ENCODE measurements at regions not wholly inside any gene's neighbourhood (a gene's known extent, or its start where the extent isn't known, plus 50 kb on each side); places are given as distances from the start of the nearest gene placed in this dataset.

GRCh38 chr3:168241156-168241555, 145.4 kb upstream of the GOLIM4 start (continued):
- TF ChIP-seq PRDM15 (CRISPR knock-in tag; IDR thresholded peaks at IDR 0.05) (no peak), ZNF879 (CRISPR knock-in tag; IDR thresholded peaks at IDR 0.05) (no peak), ZKSCAN8 (CRISPR knock-in tag; IDR thresholded peaks at IDR 0.05; ENCODE audit: borderline replicate concordance) (no peak)

GRCh38 chr3:168239287-168239686, 143.6 kb upstream of the GOLIM4 start:
- H3K4me3 ChIP-seq (replicated peaks in 1 of 3; ENCODE audit: insufficient read depth in 1 of 3, low read depth in 2 of 3, low read length in 3 of 3), result no peak overlapping the region
- H3K4me1 ChIP-seq (ENCODE audit: insufficient read depth, low read length), result no peaks in the 10 kb centered on the region
- WGBS (ENCODE audit: low lambda C conversion rate), result 0% methylated on average over 1 of the region's 1 CpG
- H3K27me3 ChIP-seq (ENCODE audit: control insufficient read depth in 1 of 2, insufficient read depth in 2 of 2, low read length in 2 of 2), result no peaks in the 10 kb centered on the region; a peak in 1 of 5 replicates
- no peaks in the 10 kb centered on the region for H4K20me1 ChIP-seq (ENCODE audit: insufficient read depth, low read length)
- POLR2A ChIA-PET, result no interaction called here
- BruUV-seq (replicated peaks), result no TSS peak
- no peaks in the 10 kb centered on the region for H3K36me3 ChIP-seq (replicated peaks in 1 of 2; ENCODE audit: control insufficient read depth in 1 of 2, insufficient read depth in 2 of 2, low read length in 2 of 2)
- H3K4me2 ChIP-seq (ENCODE audit: low read depth, low read length), result no peak overlapping the region
- no peak for ATAC-seq
- intact Hi-C loops (cut with micrococcal nuclease; ENCODE audit: unreplicated experiment), result no loop called here
- TF ChIP-seq, protein P1, sequence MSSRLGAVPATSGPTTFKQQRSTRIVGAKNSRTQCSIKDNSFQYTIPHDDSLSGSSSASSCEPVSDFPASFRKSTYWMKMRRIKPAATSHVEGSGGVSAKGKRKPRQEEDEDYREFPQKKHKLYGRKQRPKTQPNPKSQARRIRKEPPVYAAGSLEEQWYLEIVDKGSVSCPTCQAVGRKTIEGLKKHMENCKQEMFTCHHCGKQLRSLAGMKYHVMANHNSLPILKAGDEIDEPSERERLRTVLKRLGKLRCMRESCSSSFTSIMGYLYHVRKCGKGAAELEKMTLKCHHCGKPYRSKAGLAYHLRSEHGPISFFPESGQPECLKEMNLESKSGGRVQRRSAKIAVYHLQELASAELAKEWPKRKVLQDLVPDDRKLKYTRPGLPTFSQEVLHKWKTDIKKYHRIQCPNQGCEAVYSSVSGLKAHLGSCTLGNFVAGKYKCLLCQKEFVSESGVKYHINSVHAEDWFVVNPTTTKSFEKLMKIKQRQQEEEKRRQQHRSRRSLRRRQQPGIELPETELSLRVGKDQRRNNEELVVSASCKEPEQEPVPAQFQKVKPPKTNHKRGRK (CRISPR knock-in tag; IDR thresholded peaks at IDR 0.05), result no peak
- TF ChIP-seq PAX8 (CRISPR knock-in tag; IDR thresholded peaks at IDR 0.05; ENCODE audit: borderline replicate concordance) (no peak), ZNF614 (CRISPR knock-in tag; IDR thresholded peaks at IDR 0.05; ENCODE audit: borderline replicate concordance) (no peak), POGZ (CRISPR knock-in tag; IDR thresholded peaks at IDR 0.05) (no peak), SYNCRIP (IDR thresholded peaks at IDR 0.05; ENCODE audit: insufficient read depth, low read depth, low read length) (no peak), ZMYM4 (CRISPR knock-in tag; IDR thresholded peaks at IDR 0.05) (no peak)
- TF ChIP-seq, protein P2, sequence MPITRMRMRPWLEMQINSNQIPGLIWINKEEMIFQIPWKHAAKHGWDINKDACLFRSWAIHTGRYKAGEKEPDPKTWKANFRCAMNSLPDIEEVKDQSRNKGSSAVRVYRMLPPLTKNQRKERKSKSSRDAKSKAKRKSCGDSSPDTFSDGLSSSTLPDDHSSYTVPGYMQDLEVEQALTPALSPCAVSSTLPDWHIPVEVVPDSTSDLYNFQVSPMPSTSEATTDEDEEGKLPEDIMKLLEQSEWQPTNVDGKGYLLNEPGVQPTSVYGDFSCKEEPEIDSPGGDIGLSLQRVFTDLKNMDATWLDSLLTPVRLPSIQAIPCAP (CRISPR knock-in tag; IDR thresholded peaks at IDR 0.05; ENCODE audit: low read depth), result no peak
- H3K9ac ChIP-seq (ENCODE audit: insufficient read depth, low read depth, low read length), result no peak overlapping the region
- DNase-seq (ENCODE audit: low spot score), result no peak
- no peaks in the 10 kb centered on the region for H3K9me3 ChIP-seq (ENCODE audit: low read length)
- FAIRE-seq, result no peak
- H3K79me2 ChIP-seq (ENCODE audit: insufficient read depth, low read length), result no peaks in the 10 kb centered on the region
- H3K27ac ChIP-seq (ENCODE audit: extremely low read length, insufficient read depth, low read length), result no peak overlapping the region
- H2AFZ ChIP-seq (ENCODE audit: low read length), result no peak overlapping the region
- CTCF ChIA-PET (ENCODE audit: low intra/inter-chr PET ratio, low total read pairs), result no interaction called here
- in situ Hi-C loops (cut with HindIII; ENCODE audit: extremely low pct_ligation_motif_present, low pct_unique_long_range_greater_than_20kb), result no loop called here
